ENCODE measurements at regions not wholly inside any gene's neighbourhood (a gene's known extent, or its start where the extent isn't known, plus 50 kb on each side); places are given as distances from the start of the nearest gene placed in this dataset.

GRCh38 chr2:184472481-184472880, 125.8 kb upstream of the ZNF804A start:
- Histone ChIP-seq H3K27ac (ENCODE audit: low read length) (no peak overlapping the region), H3K9me3 (ENCODE audit: low read length) (no peaks in the 10 kb centered on the region), H4K20me1 (ENCODE audit: insufficient read depth) (no peaks in the 10 kb centered on the region), H3K4me3 (ENCODE audit: low read length) (no peak overlapping the region), H3K27me3 (ENCODE audit: insufficient read depth, low read depth, low read length) (no peaks in the 10 kb centered on the region), H2AFZ (ENCODE audit: low read depth, low read length) (no peak overlapping the region), H3K9me2 (ENCODE audit: insufficient read depth, low read length) (no peaks in the 10 kb centered on the region), H3K36me3 (ENCODE audit: insufficient read depth, low read length) (no peaks in the 10 kb centered on the region), H3K79me2 (replicated peaks; ENCODE audit: insufficient read depth, low read length) (no peaks in the 10 kb centered on the region), H3K4me2 (ENCODE audit: low read length) (no peak overlapping the region), H3F3A (ENCODE audit: insufficient read depth, low read length, poor library complexity, severe bottlenecking) (no peaks in the 10 kb centered on the region), H3K9ac (ENCODE audit: low read length) (no peak overlapping the region)
- TF ChIP-seq SMC3 (conservative IDR thresholded peaks at IDR 0.05; ENCODE audit: poor library complexity): no peak
- no peak for TF ChIP-seq CTCF (IDR thresholded peaks at IDR 0.05; ENCODE audit: poor library complexity, severe bottlenecking)
- TF ChIP-seq MXI1 (conservative IDR thresholded peaks at IDR 0.05; ENCODE audit: poor library complexity, severe bottlenecking): no peak
- no peak for TF ChIP-seq TAF1 (IDR thresholded peaks at IDR 0.05; ENCODE audit: low read depth)
- no peak for TF ChIP-seq EZH2 (IDR thresholded peaks at IDR 0.05; ENCODE audit: borderline replicate concordance, insufficient read depth, low read length, poor library complexity, severe bottlenecking)
- no peak for TF ChIP-seq POLR2AphosphoS5 (IDR thresholded peaks at IDR 0.05)
- TF ChIP-seq REST (IDR thresholded peaks at IDR 0.05; ENCODE audit: borderline replicate concordance): no peak
- no peak for TF ChIP-seq EP300 (conservative IDR thresholded peaks at IDR 0.05; ENCODE audit: poor library complexity, severe bottlenecking)
- TF ChIP-seq RAD21 (conservative IDR thresholded peaks at IDR 0.05): no peak

- H3K9ac ChIP-seq (ENCODE audit: low read length): no peak overlapping the region
- no peaks in the 10 kb centered on the region for H3F3A ChIP-seq (ENCODE audit: insufficient read depth, low read length, poor library complexity, severe bottlenecking)
- TF ChIP-seq SMC3 (conservative IDR thresholded peaks at IDR 0.05; ENCODE audit: poor library complexity) (no peak), EZH2 (IDR thresholded peaks at IDR 0.05; ENCODE audit: borderline replicate concordance, insufficient read depth, low read length, poor library complexity, severe bottlenecking) (no peak), EP300 (conservative IDR thresholded peaks at IDR 0.05; ENCODE audit: poor library complexity, severe bottlenecking) (no peak), TAF1 (IDR thresholded peaks at IDR 0.05; ENCODE audit: low read depth) (no peak), MXI1 (conservative IDR thresholded peaks at IDR 0.05; ENCODE audit: poor library complexity, severe bottlenecking) (no peak), CTCF (IDR thresholded peaks at IDR 0.05; ENCODE audit: poor library complexity, severe bottlenecking) (no peak), RAD21 (conservative IDR thresholded peaks at IDR 0.05) (no peak), POLR2AphosphoS5 (IDR thresholded peaks at IDR 0.05) (no peak), REST (IDR thresholded peaks at IDR 0.05; ENCODE audit: borderline replicate concordance) (no peak)
- no peaks in the 10 kb centered on the region for H3K9me2 ChIP-seq (ENCODE audit: insufficient read depth, low read length)
- H3K79me2 ChIP-seq (replicated peaks; ENCODE audit: insufficient read depth, low read length): no peaks in the 10 kb centered on the region
- H3K36me3 ChIP-seq (ENCODE audit: insufficient read depth, low read length): no peaks in the 10 kb centered on the region
- H3K4me3 ChIP-seq (ENCODE audit: low read length): no peak overlapping the region
- H4K20me1 ChIP-seq (ENCODE audit: insufficient read depth): no peaks in the 10 kb centered on the region
- H3K27ac ChIP-seq (ENCODE audit: low read length): no peak overlapping the region
- no peaks in the 10 kb centered on the region for H3K27me3 ChIP-seq (ENCODE audit: insufficient read depth, low read depth, low read length)
- no peaks in the 10 kb centered on the region for H3K9me3 ChIP-seq (ENCODE audit: low read length)
- H3K4me2 ChIP-seq (ENCODE audit: low read length): no peak overlapping the region
- H2AFZ ChIP-seq (ENCODE audit: low read depth, low read length): no peak overlapping the region
These were observed 116.5 kb upstream of the ZNF804A start for GRCh38 chr2:184481865-184482264.
